ENCODE measurements at regions not wholly inside any gene's neighbourhood (a gene's known extent, or its start where the extent isn't known, plus 50 kb on each side); places are given as distances from the start of the nearest gene placed in this dataset.

GRCh38 chr6:14275493-14275851 lies 157.9 kb downstream of the CD83 start:
- ATAC-seq: no peak
- TF ChIP-seq NANOG (IDR thresholded peaks at IDR 0.05; ENCODE audit: borderline replicate concordance) (no peak), ZNF462 (CRISPR knock-in tag; IDR thresholded peaks at IDR 0.05) (no peak), ZNF331 (CRISPR knock-in tag; IDR thresholded peaks at IDR 0.05; ENCODE audit: low read depth) (no peak), EZH2 (IDR thresholded peaks at IDR 0.05; ENCODE audit: low read depth, unreplicated experiment) (no peak), ETS1 (IDR thresholded peaks at IDR 0.05) (no peak), CTCF (conservative IDR thresholded peaks at IDR 0.05; ENCODE audit: low read depth in 2 of 2) (no peak)

More at GRCh38 chr6:14275493-14275851, 157.9 kb downstream of the CD83 start:
- peaks cover 16% of the 10 kb centered on the region for H3K4me1 ChIP-seq (ENCODE audit: insufficient read depth)
- no peak for DNase-seq (ENCODE audit: low spot score)
- Mint-ChIP-seq H3K27me3 (ENCODE audit: insufficient read depth, low read depth, poor library complexity) (peaks cover 24% of the 10 kb centered on the region), H3K9me3 (peaks cover 20% of the 10 kb centered on the region), H3K4me3 (no peak overlapping the region), H3K36me3 (ENCODE audit: low read depth) (peaks cover 24% of the 10 kb centered on the region), H3K27ac (no peak overlapping the region), H3K4me1 (peaks cover 20% of the 10 kb centered on the region)
- no peak overlapping the region for H3K4me3 ChIP-seq
- no peak overlapping the region for H3K27ac ChIP-seq (ENCODE audit: low read depth)
- H3K4me2 ChIP-seq: no peak overlapping the region
- no peak overlapping the region for H2AFZ ChIP-seq
- H3K9me2 ChIP-seq (ENCODE audit: insufficient read depth): peaks cover 13% of the 10 kb centered on the region; the same call in 1 of the 2 replicates
- H3K27me3 ChIP-seq (ENCODE audit: insufficient read depth): peaks cover 10% of the 10 kb centered on the region; the same call in 1 of the 2 replicates
- no peaks in the 10 kb centered on the region for H3K79me2 ChIP-seq (replicated peaks; ENCODE audit: insufficient read depth)
- H3F3A ChIP-seq (replicated peaks; ENCODE audit: low read depth): no peaks in the 10 kb centered on the region
- H3K36me3 ChIP-seq (ENCODE audit: insufficient read depth): no peaks in the 10 kb centered on the region; the same call in 1 of the 2 replicates
- H4K20me1 ChIP-seq (replicated peaks; ENCODE audit: insufficient read depth): no peaks in the 10 kb centered on the region
